ENCODE measurements at regions not wholly inside any gene's neighbourhood (a gene's known extent, or its start where the extent isn't known, plus 50 kb on each side); places are given as distances from the start of the nearest gene placed in this dataset.
"Not testable (repeated sequence)": the region's sequence is repeated elsewhere in the genome, so short reads cannot be mapped to it uniquely, and the experiment has no call there.

GRCh38 chr3:11898611-11899325, 52.1 kb upstream of the TAMM41 start:
- Histone ChIP-seq H3K4me3 (no peak overlapping the region), H3K36me3 (no peaks in the 10 kb centered on the region), H3K4me1 (no peaks in the 10 kb centered on the region), H3K9me3 (no peaks in the 10 kb centered on the region), H3K27me3 (no peaks in the 10 kb centered on the region), H3K27ac (no peak overlapping the region)
- intact Hi-C loops (cut with DNase I): no loop called here
- TF ChIP-seq POLR2A (IDR thresholded peaks at IDR 0.05) (no peak), POLR2AphosphoS5 (IDR thresholded peaks at IDR 0.05; ENCODE audit: insufficient read depth in 1 of 2, low read depth in 1 of 2) (no peak), CTCF (IDR thresholded peaks at IDR 0.05) (no peak)
- peak in 1 of 2 donors; percentile 58 for DNase-seq (ENCODE audit: extremely low spot score in 2 of 2)

GRCh38 chr3:11899389-11899788, 52.7 kb upstream of the TAMM41 start:
- intact Hi-C loops (cut with DNase I); H3K4me3 ChIP-seq; H3K9me3 ChIP-seq; H3K27ac ChIP-seq; H3K27me3 ChIP-seq; H3K36me3 ChIP-seq; H3K4me1 ChIP-seq: not testable (repeated sequence)
- peak in 1 of 2 donors; percentile 67 for DNase-seq (ENCODE audit: extremely low spot score in 2 of 2)

GRCh38 chr3:11899826-11900225, 53.1 kb upstream of the TAMM41 start:
- intact Hi-C loops (cut with DNase I): no loop called here

GRCh38 chr3:11900824-11901223, 54.1 kb upstream of the TAMM41 start:
- Histone ChIP-seq H3K27me3 (no peaks in the 10 kb centered on the region), H3K4me1 (no peaks in the 10 kb centered on the region), H3K4me3 (no peak overlapping the region), H3K36me3 (no peaks in the 10 kb centered on the region), H3K9me3 (no peaks in the 10 kb centered on the region), H3K27ac (no peak overlapping the region)
- intact Hi-C loops (cut with DNase I): no loop called here
- no peak for TF ChIP-seq POLR2AphosphoS5 (IDR thresholded peaks at IDR 0.05; ENCODE audit: insufficient read depth in 1 of 2, low read depth in 1 of 2)
- TF ChIP-seq CTCF (IDR thresholded peaks at IDR 0.05): no peak
- TF ChIP-seq POLR2A (IDR thresholded peaks at IDR 0.05): no peak
- peak in 1 of 2 donors; percentile 43 for DNase-seq (ENCODE audit: extremely low spot score in 2 of 2)

More at GRCh38 chr3:11899826-11900225, 53.1 kb upstream of the TAMM41 start:
- no peak overlapping the region for H3K27ac ChIP-seq
- no peaks in the 10 kb centered on the region for H3K4me1 ChIP-seq
- TF ChIP-seq CTCF (IDR thresholded peaks at IDR 0.05) (no peak), POLR2A (IDR thresholded peaks at IDR 0.05) (no peak), POLR2AphosphoS5 (IDR thresholded peaks at IDR 0.05; ENCODE audit: insufficient read depth in 1 of 2, low read depth in 1 of 2) (no peak)
- peak in 1 of 2 donors; percentile 72 for DNase-seq (ENCODE audit: extremely low spot score in 2 of 2)
- H3K4me3 ChIP-seq: no peak overlapping the region
- H3K27me3 ChIP-seq: no peaks in the 10 kb centered on the region
- no peaks in the 10 kb centered on the region for H3K9me3 ChIP-seq
- no peaks in the 10 kb centered on the region for H3K36me3 ChIP-seq

GRCh38 chr3:11901286-11901875, 54.7 kb upstream of the TAMM41 start:
- H3K4me1 ChIP-seq: no peaks in the 10 kb centered on the region
- H3K27me3 ChIP-seq: no peaks in the 10 kb centered on the region
- TF ChIP-seq POLR2AphosphoS5 (IDR thresholded peaks at IDR 0.05; ENCODE audit: insufficient read depth in 1 of 2, low read depth in 1 of 2) (no peak), CTCF (IDR thresholded peaks at IDR 0.05) (no peak), POLR2A (IDR thresholded peaks at IDR 0.05) (no peak)
- peak in 1 of 2 donors; percentile 82 for DNase-seq (ENCODE audit: extremely low spot score in 2 of 2)
- H3K4me3 ChIP-seq: no peak overlapping the region
- intact Hi-C loops (cut with DNase I): no loop called here
- no peaks in the 10 kb centered on the region for H3K9me3 ChIP-seq
- no peaks in the 10 kb centered on the region for H3K36me3 ChIP-seq
- H3K27ac ChIP-seq: no peak overlapping the region
